HL-60 (cell line): ENCODE measurements at regions not wholly inside any gene's neighbourhood (a gene's known extent, or its start where the extent isn't known, plus 50 kb on each side); places are given as distances from the start of the nearest gene placed in this dataset.

Experiments
- CTCF ChIP-seq: IDR thresholded peaks from one replicate; pipeline ENCODE4 v1.5.1; 2011; ENCODE audit warnings: low read length, control low read depth, inconsistent platforms; ENCODE audit not compliant: insufficient read depth
- GABPA ChIP-seq: IDR thresholded peaks from 2 replicates; pipeline ENCODE4 v1.6.1; 2012; ENCODE audit warnings: low read depth
- POLR2AphosphoS5 ChIP-seq: IDR thresholded peaks from 2 replicates; pipeline ENCODE4 v1.6.1; 2012; ENCODE audit warnings: low read depth
- TF ChIP-seq, protein P1 (sequence below): IDR thresholded peaks from 2 replicates; pipeline ENCODE4 v1.6.1; 2012; ENCODE audit warnings: low read depth; ENCODE audit not compliant: insufficient replicate concordance

- TF ChIP-seq, protein P1, sequence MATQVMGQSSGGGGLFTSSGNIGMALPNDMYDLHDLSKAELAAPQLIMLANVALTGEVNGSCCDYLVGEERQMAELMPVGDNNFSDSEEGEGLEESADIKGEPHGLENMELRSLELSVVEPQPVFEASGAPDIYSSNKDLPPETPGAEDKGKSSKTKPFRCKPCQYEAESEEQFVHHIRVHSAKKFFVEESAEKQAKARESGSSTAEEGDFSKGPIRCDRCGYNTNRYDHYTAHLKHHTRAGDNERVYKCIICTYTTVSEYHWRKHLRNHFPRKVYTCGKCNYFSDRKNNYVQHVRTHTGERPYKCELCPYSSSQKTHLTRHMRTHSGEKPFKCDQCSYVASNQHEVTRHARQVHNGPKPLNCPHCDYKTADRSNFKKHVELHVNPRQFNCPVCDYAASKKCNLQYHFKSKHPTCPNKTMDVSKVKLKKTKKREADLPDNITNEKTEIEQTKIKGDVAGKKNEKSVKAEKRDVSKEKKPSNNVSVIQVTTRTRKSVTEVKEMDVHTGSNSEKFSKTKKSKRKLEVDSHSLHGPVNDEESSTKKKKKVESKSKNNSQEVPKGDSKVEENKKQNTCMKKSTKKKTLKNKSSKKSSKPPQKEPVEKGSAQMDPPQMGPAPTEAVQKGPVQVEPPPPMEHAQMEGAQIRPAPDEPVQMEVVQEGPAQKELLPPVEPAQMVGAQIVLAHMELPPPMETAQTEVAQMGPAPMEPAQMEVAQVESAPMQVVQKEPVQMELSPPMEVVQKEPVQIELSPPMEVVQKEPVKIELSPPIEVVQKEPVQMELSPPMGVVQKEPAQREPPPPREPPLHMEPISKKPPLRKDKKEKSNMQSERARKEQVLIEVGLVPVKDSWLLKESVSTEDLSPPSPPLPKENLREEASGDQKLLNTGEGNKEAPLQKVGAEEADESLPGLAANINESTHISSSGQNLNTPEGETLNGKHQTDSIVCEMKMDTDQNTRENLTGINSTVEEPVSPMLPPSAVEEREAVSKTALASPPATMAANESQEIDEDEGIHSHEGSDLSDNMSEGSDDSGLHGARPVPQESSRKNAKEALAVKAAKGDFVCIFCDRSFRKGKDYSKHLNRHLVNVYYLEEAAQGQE = no peak
- TF ChIP-seq CTCF (no peak), POLR2AphosphoS5 (no peak), GABPA (no peak)
Observed at GRCh38 chr13:94966422-94966955, 254.1 kb upstream of the SOX21 start.
